Endothelial cell of umbilical vein (primary cell): ENCODE measurements at regions not wholly inside any gene's neighbourhood (a gene's known extent, or its start where the extent isn't known, plus 50 kb on each side); places are given as distances from the start of the nearest gene placed in this dataset.

ENCODE experiments used
- BruUV-seq: library from RNA; stranded (reverse); fragments of 400-500 nt; replicated peaks from 2 replicates; lab custom pipeline; 2021; lab: Mats Ljungman, UMichigan
- CTCF ChIA-PET: fragments of 300-600, 350-600 bp; sonication (Branson Sonifier 250); formaldehyde crosslinking; loops from one replicate; lab custom pipeline; 2021; ENCODE audit warnings: antibody characterized with exemption, inconsistent platforms; lab: Charles Lee
- POLR2A ChIA-PET: fragments of 300-600, 350-600 bp; sonication (Branson Sonifier 250); formaldehyde crosslinking; loops from one replicate; lab custom pipeline; 2021; ENCODE audit warnings: antibody characterized with exemption, inconsistent platforms; lab: Charles Lee
- DNase-seq: peaks from one replicate; pipeline ENCODE4 v3.0.0-alpha.2; 2011; ENCODE audit warnings: low read depth, low spot score
- FAIRE-seq: peaks from 2 replicates; lab custom pipeline; 2011; peaks lifted over from hg19 to GRCh38; lab: Jason Lieb, UNC
- H2AFZ ChIP-seq: 2 replicates; pipeline ENCODE4 v1.6.0; 2012; ENCODE audit warnings: low read depth, low read length, control low read depth, inconsistent platforms
- H3K27ac ChIP-seq: 2 replicates; pipeline ENCODE4 v1.5.1; 2011; ENCODE audit warnings: low read depth, mild to moderate bottlenecking, control low read depth, low read length, moderate library complexity; ENCODE audit not compliant: insufficient read depth
- H3K27me3 ChIP-seq, 2 experiments: 2 replicates each; pipeline versions ENCODE4 v1.6.0 to v1.6.1; 2011; ENCODE audit warnings: low read length in 2 of 2, mixed read lengths in 1 of 2; ENCODE audit not compliant: control insufficient read depth in 2 of 2, insufficient read depth in 2 of 2
- H3K36me3 ChIP-seq, 2 experiments: 2 replicates in 1 of 2; 3 replicates in 1 of 2; pipeline ENCODE4 v1.5.1; 2011; ENCODE audit warnings: low read length in 2 of 2, mild to moderate bottlenecking in 1 of 2, moderate library complexity in 1 of 2; ENCODE audit not compliant: control insufficient read depth in 2 of 2, insufficient read depth in 2 of 2; ENCODE audit errors: extremely low read depth in 1 of 2
- H3K4me1 ChIP-seq: 3 replicates; pipeline ENCODE4 v1.5.1; 2011; ENCODE audit warnings: mild to moderate bottlenecking, low read length; ENCODE audit not compliant: control insufficient read depth, insufficient read depth; ENCODE audit errors: extremely low read depth
- H3K4me2 ChIP-seq: 2 replicates; pipeline ENCODE4 v1.6.1; 2011; ENCODE audit warnings: low read length, control low read depth, mixed read lengths; ENCODE audit not compliant: insufficient read depth
- H3K4me3 ChIP-seq, 3 experiments: fragments of 200-600 bp in 1 of 3; sonication (generic), shearing (Covaris generic) in 1 of 3; replicated peaks in 1 of 3; 2 replicates each; pipeline ENCODE4 v1.5.1; 2011 to 2016; ENCODE audit warnings: control low read depth in 3 of 3, low read length in 3 of 3, mild to moderate bottlenecking in 2 of 3, inconsistent platforms in 1 of 3, low read depth in 1 of 3, moderate library complexity in 1 of 3; ENCODE audit not compliant: insufficient read depth in 1 of 3
- H3K79me2 ChIP-seq: 2 replicates; pipeline ENCODE4 v1.6.0; 2012; ENCODE audit warnings: low read length, inconsistent platforms; ENCODE audit not compliant: control insufficient read depth, insufficient read depth
- H3K9ac ChIP-seq: replicated peaks from 2 replicates; pipeline ENCODE3; 2011; ENCODE audit warnings: low read length, control low read depth; ENCODE audit not compliant: insufficient read depth; ENCODE audit errors: extremely low read depth
- H3K9me1 ChIP-seq: replicated peaks from 3 replicates; pipeline ENCODE4 v1.6.0; 2011; ENCODE audit warnings: mild to moderate bottlenecking, low read length; ENCODE audit not compliant: control insufficient read depth, insufficient read depth; ENCODE audit errors: extremely low read depth
- H3K9me3 ChIP-seq: replicated peaks from 2 replicates; pipeline ENCODE4 v1.5.1; 2012; ENCODE audit warnings: low read length, inconsistent platforms; ENCODE audit not compliant: control insufficient read depth, insufficient read depth
- H4K20me1 ChIP-seq: replicated peaks from 2 replicates; pipeline ENCODE3; 2011; ENCODE audit warnings: mild to moderate bottlenecking, low read length; ENCODE audit not compliant: control insufficient read depth, insufficient read depth; ENCODE audit errors: extremely low read depth
- CTCF ChIP-seq, 2 donors: IDR thresholded peaks; 1 replicate in 1 of 2; 2 replicates in 1 of 2; pipeline ENCODE4 v1.5.1; 2011; ENCODE audit warnings: low read length in 2 of 2, mild to moderate bottlenecking in 2 of 2, moderate library complexity in 2 of 2, control low read depth in 1 of 2, inconsistent platforms in 1 of 2, low read depth in 1 of 2; ENCODE audit not compliant: insufficient read depth in 1 of 2; ENCODE audit errors: extremely low read depth in 1 of 2
- EZH2 ChIP-seq: IDR thresholded peaks from 2 replicates; pipeline ENCODE4 v1.6.1; 2012; ENCODE audit warnings: borderline replicate concordance, low read depth, mild to moderate bottlenecking, moderate library complexity, low read length, inconsistent platforms; ENCODE audit not compliant: severe bottlenecking
- FOS ChIP-seq: IDR thresholded peaks from 2 replicates; pipeline ENCODE4 v1.6.1; 2011; ENCODE audit warnings: mild to moderate bottlenecking, low read length, moderate library complexity, borderline replicate concordance; ENCODE audit not compliant: insufficient read depth
- GATA2 ChIP-seq: IDR thresholded peaks from 2 replicates; pipeline ENCODE4 v1.7.0; 2011; ENCODE audit warnings: low read depth, mild to moderate bottlenecking, moderate library complexity, mixed read lengths, low read length; ENCODE audit not compliant: insufficient read length, insufficient read depth
- JUN ChIP-seq: IDR thresholded peaks from 2 replicates; pipeline ENCODE4 v1.6.1; 2011; ENCODE audit warnings: borderline replicate concordance, low read depth; ENCODE audit not compliant: insufficient read length, insufficient read depth
- MAX ChIP-seq: IDR thresholded peaks from 2 replicates; pipeline ENCODE4 v1.6.1; 2011; ENCODE audit not compliant: insufficient read depth, insufficient read length
- MYC ChIP-seq: IDR thresholded peaks from one replicate; pipeline ENCODE4 v1.6.1; 2011; ENCODE audit warnings: mild to moderate bottlenecking, low read depth, low read length
- POLR2A ChIP-seq: IDR thresholded peaks from 2 replicates; pipeline ENCODE4 v1.6.1; 2012; ENCODE audit warnings: low read depth, mild to moderate bottlenecking, control low read depth, low read length
- POLR2AphosphoS5 ChIP-seq: IDR thresholded peaks from 2 replicates; pipeline ENCODE4 v1.6.1; 2012; ENCODE audit warnings: low read depth, mild to moderate bottlenecking, control low read depth, low read length, moderate library complexity; ENCODE audit not compliant: insufficient read depth
- dilution Hi-C: fragments of 300-500 bp; cut with MboI; formaldehyde crosslinking; loops from one replicate; pipeline ENCODE4 v1.15.0; 2019; ENCODE audit warnings: low sequenced_read_pairs; ENCODE audit not compliant: extremely low pct_ligation_motif_present
- intact Hi-C: fragments of 100-400 bp; cut with micrococcal nuclease; formaldehyde crosslinking; loops from one replicate; pipeline ENCODE4 v1.10.0; 2022

GRCh38 chr1:219717536-219717935 lies 104.6 kb upstream of the ZC3H11B start:
- Histone ChIP-seq H3K79me2 (no peaks in the 10 kb centered on the region), H3K27me3 (no peaks in the 10 kb centered on the region), H3K36me3 (no peaks in the 10 kb centered on the region), H3K4me3 (no peak overlapping the region), H3K9ac (no peak overlapping the region), H3K9me1 (no peaks in the 10 kb centered on the region), H3K9me3 (no peaks in the 10 kb centered on the region), H3K4me2 (no peak overlapping the region), H2AFZ (no peak overlapping the region), H3K27ac (no peak overlapping the region), H3K4me1 (no peaks in the 10 kb centered on the region), H4K20me1 (no peaks in the 10 kb centered on the region)
- TF ChIP-seq MAX (no peak), CTCF (IDR thresholded peaks at IDR 0.05; ENCODE audit: extremely low read depth in 1 of 2, insufficient read depth in 1 of 2, low read depth in 1 of 2, low read length in 2 of 2) (no peak), POLR2A (no peak), EZH2 (no peak), FOS (no peak), GATA2 (no peak), MYC (no peak), POLR2AphosphoS5 (no peak), JUN (no peak)
- CTCF ChIA-PET, result no interaction called here
- POLR2A ChIA-PET, result no interaction called here
- DNase-seq (no peak), FAIRE-seq (no peak)
- intact Hi-C loops (no loop called here), dilution Hi-C loops (no loop called here)
- no TSS peak for BruUV-seq
